H1 (cell line): ENCODE measurements at regions not wholly inside any gene's neighbourhood (a gene's known extent, or its start where the extent isn't known, plus 50 kb on each side); places are given as distances from the start of the nearest gene placed in this dataset.

Experiments
- CTCF ChIA-PET: fragments of 300-600 bp; sonication (Branson Sonifier 250); formaldehyde crosslinking; loops from one replicate; lab custom pipeline; 2021; ENCODE audit not compliant: partially characterized antibody; lab: Charles Lee
- POLR2A ChIA-PET: fragments of 300-600 bp; sonication (Branson Sonifier 250); formaldehyde crosslinking; loops from one replicate; lab custom pipeline; 2021; ENCODE audit warnings: inconsistent platforms; ENCODE audit not compliant: partially characterized antibody; lab: Charles Lee
- DNase-seq, 2 experiments: peaks; one replicate each; pipeline versions ENCODE4 v3.0.0 to v3.0.0-alpha.2; 2010 to 2022; ENCODE audit warnings: low spot score in 2 of 2, low read depth in 1 of 2, mixed read lengths in 1 of 2
- FAIRE-seq: peaks from 2 replicates; lab custom pipeline; 2011; peaks lifted over from hg19 to GRCh38; lab: Jason Lieb, UNC
- H2AFZ ChIP-seq: 2 replicates; pipeline ENCODE4 v1.8.1; 2012; ENCODE audit warnings: low read length, inconsistent platforms
- H2AK5ac ChIP-seq: 2 replicates; pipeline ENCODE4 v1.6.1; 2013; ENCODE audit warnings: low read depth, low read length
- H2BK120ac ChIP-seq: replicated peaks from 2 replicates; pipeline ENCODE3; 2013; ENCODE audit warnings: low read depth, low read length, inconsistent platforms
- H2BK12ac ChIP-seq: 2 replicates; pipeline ENCODE4 v1.6.1; 2013; ENCODE audit warnings: low read depth, low read length
- H2BK15ac ChIP-seq: 2 replicates; pipeline ENCODE4 v1.6.1; 2013; ENCODE audit warnings: low read length
- H2BK20ac ChIP-seq: 2 replicates; pipeline ENCODE4 v1.6.1; 2013; ENCODE audit warnings: low read length
- H2BK5ac ChIP-seq: 2 replicates; pipeline ENCODE4 v1.6.1; 2013; ENCODE audit warnings: low read depth, low read length
- H3K14ac ChIP-seq: 2 replicates; pipeline ENCODE4 v1.6.1; 2013; ENCODE audit warnings: inconsistent platforms; ENCODE audit not compliant: insufficient read length
- H3K18ac ChIP-seq: 2 replicates; pipeline ENCODE4 v1.6.1; 2013; ENCODE audit warnings: low read length; ENCODE audit errors: extremely low read depth
- H3K23ac ChIP-seq: 2 replicates; pipeline ENCODE4 v1.6.1; 2013; ENCODE audit warnings: inconsistent platforms; ENCODE audit not compliant: insufficient read length
- H3K23me2 ChIP-seq: 2 replicates; pipeline ENCODE4 v1.6.1; 2013; ENCODE audit warnings: low read depth, low read length
- H3K27ac ChIP-seq: 2 replicates; pipeline ENCODE4 v1.6.1; 2011; ENCODE audit warnings: low read depth, low read length, inconsistent platforms
- H3K27me3 ChIP-seq, 4 experiments: replicated peaks in 1 of 4; 1 replicate in 1 of 4; 2 replicates in 3 of 4; pipeline versions ENCODE4 v1.6.1 to v1.8.1; 2011 to 2013; ENCODE audit warnings: low read length in 3 of 4, mild to moderate bottlenecking in 3 of 4, inconsistent platforms in 2 of 4, mixed read lengths in 2 of 4, moderate library complexity in 1 of 4; ENCODE audit not compliant: control insufficient read depth in 3 of 4, insufficient read depth in 3 of 4; ENCODE audit errors: extremely low read depth in 1 of 4
- H3K36me3 ChIP-seq, 4 experiments: 2 replicates each; pipeline versions ENCODE4 v1.6.1 to v1.8.1; 2011 to 2013; ENCODE audit warnings: mild to moderate bottlenecking in 4 of 4, low read length in 3 of 4, moderate library complexity in 2 of 4, control low read depth in 1 of 4, inconsistent platforms in 1 of 4; ENCODE audit not compliant: insufficient read depth in 4 of 4, control insufficient read depth in 2 of 4
- H3K4ac ChIP-seq: replicated peaks from 2 replicates; pipeline ENCODE3; 2013; ENCODE audit warnings: low read length, low read depth, mixed read lengths, inconsistent platforms; ENCODE audit not compliant: insufficient read length
- H3K4me1 ChIP-seq, 4 experiments: replicated peaks in 1 of 4; 1 replicate in 1 of 4; 2 replicates in 3 of 4; pipeline versions ENCODE4 v1.6.1 to v1.8.1; 2011 to 2013; ENCODE audit warnings: low read length in 3 of 4, inconsistent platforms in 2 of 4, mixed read lengths in 1 of 4; ENCODE audit not compliant: insufficient read depth in 4 of 4, control insufficient read depth in 3 of 4
- H3K4me2 ChIP-seq, 2 experiments: 2 replicates each; pipeline versions ENCODE4 v1.6.1 to v1.8.1; 2011 to 2013; ENCODE audit warnings: low read depth in 2 of 2, low read length in 2 of 2, control low read depth in 1 of 2, inconsistent platforms in 1 of 2, mild to moderate bottlenecking in 1 of 2; ENCODE audit not compliant: insufficient read depth in 1 of 2
- H3K4me3 ChIP-seq, 4 experiments: fragments of 200-600, 300-600 bp in 1 of 4; sonication (generic), shearing (Covaris generic), sonication (Bioruptor Twin) in 1 of 4; 2 replicates each; pipeline versions ENCODE4 v1.5.1 to v1.8.1; 2011 to 2016; ENCODE audit warnings: low read length in 4 of 4, low read depth in 3 of 4, control low read depth in 2 of 4, inconsistent platforms in 2 of 4, mild to moderate bottlenecking in 2 of 4, mixed read lengths in 1 of 4, moderate library complexity in 1 of 4; ENCODE audit not compliant: insufficient read depth in 2 of 4; ENCODE audit errors: extremely low read depth in 1 of 4
- H3K56ac ChIP-seq: replicated peaks from 2 replicates; pipeline ENCODE3; 2013; ENCODE audit warnings: low read depth, mild to moderate bottlenecking, mixed read lengths, low read length, inconsistent platforms; ENCODE audit not compliant: insufficient read length
- H3K79me1 ChIP-seq: 2 replicates; pipeline ENCODE4 v1.6.1; 2013; ENCODE audit warnings: low read depth, low read length, control low read depth
- H3K79me2 ChIP-seq, 2 experiments: 2 replicates each; pipeline versions ENCODE4 v1.6.1 to v1.8.1; 2012 to 2013; ENCODE audit warnings: low read length in 2 of 2, mild to moderate bottlenecking in 2 of 2, inconsistent platforms in 1 of 2; ENCODE audit not compliant: insufficient read depth in 2 of 2, control insufficient read depth in 1 of 2
- H3K9ac ChIP-seq, 4 experiments: replicated peaks in 1 of 4; 1 replicate in 1 of 4; 2 replicates in 3 of 4; pipeline versions ENCODE4 v1.6.1 to v1.8.1; 2011 to 2013; ENCODE audit warnings: low read depth in 3 of 4, low read length in 3 of 4, control low read depth in 2 of 4, mild to moderate bottlenecking in 2 of 4, moderate library complexity in 2 of 4, inconsistent platforms in 1 of 4; ENCODE audit errors: extremely low read depth in 1 of 4
- H3K9me3 ChIP-seq, 2 experiments: 2 replicates each; pipeline versions ENCODE4 v1.6.1 to v1.8.1; 2012 to 2013; ENCODE audit warnings: mild to moderate bottlenecking in 2 of 2, moderate library complexity in 2 of 2, control low read depth in 1 of 2, inconsistent platforms in 1 of 2, low read depth in 1 of 2, low read length in 1 of 2, mixed read lengths in 1 of 2; ENCODE audit not compliant: insufficient read depth in 2 of 2
- H4K20me1 ChIP-seq, 2 experiments: replicated peaks in 1 of 2; 2 replicates each; pipeline versions ENCODE3 to v1.8.1; 2011 to 2013; ENCODE audit warnings: inconsistent platforms in 2 of 2, low read length in 2 of 2, mild to moderate bottlenecking in 1 of 2; ENCODE audit not compliant: insufficient read depth in 2 of 2, control insufficient read depth in 1 of 2
- H4K5ac ChIP-seq: 2 replicates; pipeline ENCODE4 v1.6.1; 2013; ENCODE audit warnings: low read length, low read depth, mixed read lengths, inconsistent platforms; ENCODE audit not compliant: insufficient read length
- H4K8ac ChIP-seq: 2 replicates; pipeline ENCODE4 v1.8.0; 2013; ENCODE audit warnings: mild to moderate bottlenecking, moderate library complexity, low read length, inconsistent platforms; ENCODE audit not compliant: insufficient read depth; ENCODE audit errors: extremely low read depth
- H4K91ac ChIP-seq: replicated peaks from 2 replicates; pipeline ENCODE3; 2013; ENCODE audit warnings: low read length, mixed read lengths, inconsistent platforms; ENCODE audit not compliant: insufficient read length
- CHD1 ChIP-seq: IDR thresholded peaks from 2 replicates; pipeline ENCODE4 v1.6.1; 2012; ENCODE audit warnings: low read depth, low read length, improper control_type of control experiment
- E2F6 ChIP-seq: IDR thresholded peaks from 2 replicates; pipeline ENCODE4 v1.6.1; 2012; ENCODE audit warnings: inconsistent platforms
- EZH2 ChIP-seq: fragments of 200-600 bp; sonication (generic); IDR thresholded peaks from 2 replicates; pipeline ENCODE4 v1.7.1; 2012; ENCODE audit warnings: low read depth, mild to moderate bottlenecking, moderate library complexity, low read length, inconsistent platforms; ENCODE audit not compliant: severe bottlenecking
- FOSL1 ChIP-seq: IDR thresholded peaks from 2 replicates; pipeline ENCODE4 v1.6.1; 2011; ENCODE audit warnings: mild to moderate bottlenecking, low read depth, low read length, moderate library complexity; ENCODE audit not compliant: insufficient read depth
- TAF1 ChIP-seq: IDR thresholded peaks from 2 replicates; pipeline ENCODE4 v1.6.1; 2011; ENCODE audit warnings: mild to moderate bottlenecking, low read depth, low read length
- TEAD4 ChIP-seq: IDR thresholded peaks from 2 replicates; pipeline ENCODE4 v1.6.1; 2012; ENCODE audit warnings: low read depth, low read length, inconsistent platforms, mixed read lengths
- WGBS, 2 experiments: shearing (Covaris generic) in 1 of 2; methylation state at CpG; one replicate each; pipeline versions ENCODE4 v1.1.6 to v1.1.7; 2013 to 2015; ENCODE audit warnings: low lambda C conversion rate in 2 of 2, mixed read lengths in 2 of 2, inconsistent platforms in 1 of 2, low coverage in 1 of 2, missing lambda C conversion rate in 1 of 2; ENCODE audit not compliant: insufficient replicate concordance in 2 of 2, insufficient coverage in 1 of 2, insufficient read length in 1 of 2; ENCODE audit errors: extremely low coverage in 1 of 2, missing lambda C conversion rate in 1 of 2; 5-methylcytosine and 5-hydroxymethylcytosine counted together

GRCh38 chr4:74567981-74568380 is 123.0 kb downstream of the AREG start:
- H3K4me1 ChIP-seq = no peaks in the 10 kb centered on the region
- H3K36me3 ChIP-seq = no peaks in the 10 kb centered on the region
- no peak overlapping the region for H3K18ac ChIP-seq
- DNase-seq (no peak), FAIRE-seq (no peak)
- no peak overlapping the region for H4K91ac ChIP-seq
- H4K5ac ChIP-seq = no peak overlapping the region
- H3K23me2 ChIP-seq = no peaks in the 10 kb centered on the region
- H3K14ac ChIP-seq = no peak overlapping the region
- no peaks in the 10 kb centered on the region for H3K27me3 ChIP-seq
- no peaks in the 10 kb centered on the region for H3K79me1 ChIP-seq
- H3K23ac ChIP-seq = no peak overlapping the region
- no peak overlapping the region for H2AK5ac ChIP-seq
- no peak overlapping the region for H2AFZ ChIP-seq
- no peak for TF ChIP-seq FOSL1
- no peak for TF ChIP-seq TAF1
- no peak for TF ChIP-seq EZH2
- TF ChIP-seq CHD1 = no peak
- no peak for TF ChIP-seq TEAD4
- TF ChIP-seq E2F6 = no peak
- H2BK5ac ChIP-seq = no peak overlapping the region
- H2BK12ac ChIP-seq = no peak overlapping the region
- H4K20me1 ChIP-seq = no peaks in the 10 kb centered on the region
- no peak overlapping the region for H2BK20ac ChIP-seq
- no peak overlapping the region for H3K4me2 ChIP-seq
- H2BK15ac ChIP-seq = no peak overlapping the region
- POLR2A ChIA-PET = no interaction called here
- 87% methylated on average over 4 of the region's 4 CpGs; no CpG with 5 or more reads in 1 of the 2 experiments for WGBS, 2 experiments
- H3K4me3 ChIP-seq = no peak overlapping the region
- H3K4ac ChIP-seq = no peak overlapping the region
- no peaks in the 10 kb centered on the region for H3K79me2 ChIP-seq
- CTCF ChIA-PET = interaction anchor here (0.7 kb wide), 1 partner anchor 28 kb away, joined by 3 read pairs; no protein-coding TSS in a partner anchor
- no peak overlapping the region for H4K8ac ChIP-seq
- H3K56ac ChIP-seq = no peak overlapping the region
- no peak overlapping the region for H2BK120ac ChIP-seq
- no peak overlapping the region for H3K9ac ChIP-seq
- no peaks in the 10 kb centered on the region; a peak in 1 of 4 replicates for H3K9me3 ChIP-seq
- H3K27ac ChIP-seq = no peak overlapping the region
